ENCODE measurements at regions not wholly inside any gene's neighbourhood (a gene's known extent, or its start where the extent isn't known, plus 50 kb on each side); places are given as distances from the start of the nearest gene placed in this dataset.

- no peak overlapping the region for H3K4me3 ChIP-seq (ENCODE audit: insufficient read depth, low read length)
- H2AFZ ChIP-seq (ENCODE audit: low read length): no peak overlapping the region
- H3K36me3 ChIP-seq (ENCODE audit: insufficient read depth, low read length): no peaks in the 10 kb centered on the region
- no peaks in the 10 kb centered on the region for H3K4me1 ChIP-seq (ENCODE audit: insufficient read depth, low read length)
- no peaks in the 10 kb centered on the region for H3K79me2 ChIP-seq (ENCODE audit: insufficient read depth, low read length)
- H4K20me1 ChIP-seq (ENCODE audit: insufficient read depth, low read length): no peaks in the 10 kb centered on the region
- no peaks in the 10 kb centered on the region for H3K9me3 ChIP-seq (ENCODE audit: low read depth, low read length)
- TF ChIP-seq, protein P1, sequence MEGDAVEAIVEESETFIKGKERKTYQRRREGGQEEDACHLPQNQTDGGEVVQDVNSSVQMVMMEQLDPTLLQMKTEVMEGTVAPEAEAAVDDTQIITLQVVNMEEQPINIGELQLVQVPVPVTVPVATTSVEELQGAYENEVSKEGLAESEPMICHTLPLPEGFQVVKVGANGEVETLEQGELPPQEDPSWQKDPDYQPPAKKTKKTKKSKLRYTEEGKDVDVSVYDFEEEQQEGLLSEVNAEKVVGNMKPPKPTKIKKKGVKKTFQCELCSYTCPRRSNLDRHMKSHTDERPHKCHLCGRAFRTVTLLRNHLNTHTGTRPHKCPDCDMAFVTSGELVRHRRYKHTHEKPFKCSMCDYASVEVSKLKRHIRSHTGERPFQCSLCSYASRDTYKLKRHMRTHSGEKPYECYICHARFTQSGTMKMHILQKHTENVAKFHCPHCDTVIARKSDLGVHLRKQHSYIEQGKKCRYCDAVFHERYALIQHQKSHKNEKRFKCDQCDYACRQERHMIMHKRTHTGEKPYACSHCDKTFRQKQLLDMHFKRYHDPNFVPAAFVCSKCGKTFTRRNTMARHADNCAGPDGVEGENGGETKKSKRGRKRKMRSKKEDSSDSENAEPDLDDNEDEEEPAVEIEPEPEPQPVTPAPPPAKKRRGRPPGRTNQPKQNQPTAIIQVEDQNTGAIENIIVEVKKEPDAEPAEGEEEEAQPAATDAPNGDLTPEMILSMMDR (IDR thresholded peaks at IDR 0.05; ENCODE audit: extremely low read depth, low read depth, low read length): no peak
- no peak for DNase-seq (ENCODE audit: insufficient read length, low spot score, missing footprints)
- H3K4me2 ChIP-seq (ENCODE audit: insufficient read depth, low read length): no peak overlapping the region
- no peak overlapping the region for H3K27ac ChIP-seq (ENCODE audit: low read depth, low read length)
- no peaks in the 10 kb centered on the region for H3K27me3 ChIP-seq (ENCODE audit: insufficient read depth, low read length)
Measured at GRCh38 chr7:41588341-41588740, 114.5 kb downstream of the INHBA start.

DNA sequence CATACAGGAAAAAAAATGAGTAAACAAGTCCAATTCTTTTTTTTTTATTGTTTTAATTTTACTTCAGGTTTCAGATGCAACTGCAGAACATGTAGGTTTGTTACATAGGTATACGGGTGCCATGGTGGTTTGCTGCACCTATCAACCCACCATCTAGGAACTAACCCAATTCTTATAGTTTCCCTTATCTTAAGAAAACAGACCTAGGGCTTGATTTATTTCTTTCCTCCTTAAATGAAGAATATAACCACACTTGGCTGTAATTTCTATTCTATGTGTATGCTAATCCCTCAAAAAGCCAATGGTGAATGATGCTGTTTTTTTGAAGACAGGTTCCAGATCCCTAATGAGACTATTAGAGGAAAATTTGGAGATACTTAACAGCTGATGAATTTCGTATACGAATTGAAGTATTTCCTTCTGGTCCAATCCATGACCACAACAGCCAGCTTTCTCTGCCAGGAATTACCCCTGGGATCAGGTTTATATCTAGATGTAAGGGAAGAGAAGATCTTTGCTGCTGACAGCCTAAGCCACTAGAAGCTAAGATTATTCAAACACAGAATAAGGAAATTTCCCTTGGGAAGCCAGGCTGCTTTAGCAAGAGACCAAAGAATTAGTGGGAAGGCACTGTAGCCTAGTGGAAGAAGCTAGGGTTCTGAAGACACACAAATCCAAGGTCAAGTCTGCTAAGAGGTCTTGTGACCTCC, 115.8 kb downstream of the INHBA start:
- no peak overlapping the region for H3K27ac ChIP-seq (ENCODE audit: low read depth, low read length)
- no peaks in the 10 kb centered on the region for H3K36me3 ChIP-seq (ENCODE audit: insufficient read depth, low read length)
- TF ChIP-seq, protein P1 (IDR thresholded peaks at IDR 0.05; ENCODE audit: extremely low read depth, low read depth, low read length): no peak
- H4K20me1 ChIP-seq (ENCODE audit: insufficient read depth, low read length): no peaks in the 10 kb centered on the region
- DNase-seq (ENCODE audit: insufficient read length, low spot score, missing footprints): no peak
- H2AFZ ChIP-seq (ENCODE audit: low read length): no peak overlapping the region
- no peaks in the 10 kb centered on the region for H3K4me1 ChIP-seq (ENCODE audit: insufficient read depth, low read length)
- no peaks in the 10 kb centered on the region for H3K9me3 ChIP-seq (ENCODE audit: low read depth, low read length)
- H3K4me2 ChIP-seq (ENCODE audit: insufficient read depth, low read length): no peak overlapping the region
- H3K27me3 ChIP-seq (ENCODE audit: insufficient read depth, low read length): no peaks in the 10 kb centered on the region
- no peaks in the 10 kb centered on the region for H3K79me2 ChIP-seq (ENCODE audit: insufficient read depth, low read length)
- H3K4me3 ChIP-seq (ENCODE audit: insufficient read depth, low read length): no peak overlapping the region

DNA sequence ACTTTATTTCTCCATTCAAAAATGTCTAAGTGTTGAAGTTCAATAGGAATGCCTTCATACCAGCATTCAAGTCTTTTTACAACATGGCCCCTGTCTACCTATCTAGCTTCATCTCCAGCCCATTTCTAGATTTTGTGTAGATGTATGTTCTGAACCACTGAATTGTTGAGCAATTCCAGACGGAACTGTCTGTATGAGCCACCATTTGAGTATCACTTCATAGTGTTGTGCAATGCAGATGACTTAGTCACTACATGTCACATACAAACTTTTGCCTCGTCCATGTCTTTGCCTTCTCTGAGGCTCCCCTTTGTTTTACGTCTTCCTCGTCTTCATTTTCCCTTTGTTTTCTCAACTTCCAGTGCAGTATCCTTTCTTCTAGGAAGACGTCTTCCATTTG, 118.1 kb downstream of the INHBA start:
- H3K9me3 ChIP-seq (ENCODE audit: low read depth, low read length): no peaks in the 10 kb centered on the region
- TF ChIP-seq, protein P1 (IDR thresholded peaks at IDR 0.05; ENCODE audit: extremely low read depth, low read depth, low read length): no peak
- H3K36me3 ChIP-seq (ENCODE audit: insufficient read depth, low read length): no peaks in the 10 kb centered on the region
- no peak overlapping the region for H3K4me3 ChIP-seq (ENCODE audit: insufficient read depth, low read length)
- H3K27me3 ChIP-seq (ENCODE audit: insufficient read depth, low read length): no peaks in the 10 kb centered on the region
- DNase-seq (ENCODE audit: insufficient read length, low spot score, missing footprints): no peak
- H3K79me2 ChIP-seq (ENCODE audit: insufficient read depth, low read length): no peaks in the 10 kb centered on the region
- no peak overlapping the region for H3K4me2 ChIP-seq (ENCODE audit: insufficient read depth, low read length)
- H2AFZ ChIP-seq (ENCODE audit: low read length): no peak overlapping the region
- no peak overlapping the region for H3K27ac ChIP-seq (ENCODE audit: low read depth, low read length)
- H4K20me1 ChIP-seq (ENCODE audit: insufficient read depth, low read length): no peaks in the 10 kb centered on the region
- peaks cover 18% of the 10 kb centered on the region for H3K4me1 ChIP-seq (ENCODE audit: insufficient read depth, low read length)

DNA sequence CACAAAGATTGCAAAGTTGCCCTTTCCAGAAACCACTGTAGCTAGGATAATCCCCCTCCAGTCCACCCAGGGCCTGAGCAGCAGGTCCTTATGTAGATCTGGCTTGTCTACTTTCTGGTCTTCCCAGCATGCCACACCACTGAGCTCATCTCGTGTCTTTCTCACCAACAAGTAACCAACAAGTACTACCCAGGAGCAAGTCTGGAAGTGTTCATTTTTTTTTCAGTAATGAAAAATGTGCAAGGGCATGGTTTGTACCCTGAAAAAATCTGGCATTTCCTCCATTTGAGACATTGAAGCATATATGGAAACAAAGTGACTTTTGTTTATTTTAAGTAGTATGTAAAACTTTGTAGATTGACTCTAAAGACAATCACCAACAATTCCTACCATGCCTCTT, 120.8 kb downstream of the INHBA start:
- no peaks in the 10 kb centered on the region for H3K27me3 ChIP-seq (ENCODE audit: insufficient read depth, low read length)
- no peak for DNase-seq (ENCODE audit: insufficient read length, low spot score, missing footprints)
- no peak overlapping the region for H2AFZ ChIP-seq (ENCODE audit: low read length)
- no peak overlapping the region for H3K4me2 ChIP-seq (ENCODE audit: insufficient read depth, low read length)
- H4K20me1 ChIP-seq (ENCODE audit: insufficient read depth, low read length): no peaks in the 10 kb centered on the region
- peaks cover 25% of the 10 kb centered on the region for H3K4me1 ChIP-seq (ENCODE audit: insufficient read depth, low read length)
- no peaks in the 10 kb centered on the region for H3K36me3 ChIP-seq (ENCODE audit: insufficient read depth, low read length)
- H3K9me3 ChIP-seq (ENCODE audit: low read depth, low read length): no peaks in the 10 kb centered on the region
- TF ChIP-seq, protein P1 (IDR thresholded peaks at IDR 0.05; ENCODE audit: extremely low read depth, low read depth, low read length): no peak
- no peak overlapping the region for H3K4me3 ChIP-seq (ENCODE audit: insufficient read depth, low read length)
- H3K27ac ChIP-seq (ENCODE audit: low read depth, low read length): no peak overlapping the region
- H3K79me2 ChIP-seq (ENCODE audit: insufficient read depth, low read length): no peaks in the 10 kb centered on the region

Data from osteoblast (primary cell).